ENCODE measurements at regions not wholly inside any gene's neighbourhood (a gene's known extent, or its start where the extent isn't known, plus 50 kb on each side); places are given as distances from the start of the nearest gene placed in this dataset.

DNA sequence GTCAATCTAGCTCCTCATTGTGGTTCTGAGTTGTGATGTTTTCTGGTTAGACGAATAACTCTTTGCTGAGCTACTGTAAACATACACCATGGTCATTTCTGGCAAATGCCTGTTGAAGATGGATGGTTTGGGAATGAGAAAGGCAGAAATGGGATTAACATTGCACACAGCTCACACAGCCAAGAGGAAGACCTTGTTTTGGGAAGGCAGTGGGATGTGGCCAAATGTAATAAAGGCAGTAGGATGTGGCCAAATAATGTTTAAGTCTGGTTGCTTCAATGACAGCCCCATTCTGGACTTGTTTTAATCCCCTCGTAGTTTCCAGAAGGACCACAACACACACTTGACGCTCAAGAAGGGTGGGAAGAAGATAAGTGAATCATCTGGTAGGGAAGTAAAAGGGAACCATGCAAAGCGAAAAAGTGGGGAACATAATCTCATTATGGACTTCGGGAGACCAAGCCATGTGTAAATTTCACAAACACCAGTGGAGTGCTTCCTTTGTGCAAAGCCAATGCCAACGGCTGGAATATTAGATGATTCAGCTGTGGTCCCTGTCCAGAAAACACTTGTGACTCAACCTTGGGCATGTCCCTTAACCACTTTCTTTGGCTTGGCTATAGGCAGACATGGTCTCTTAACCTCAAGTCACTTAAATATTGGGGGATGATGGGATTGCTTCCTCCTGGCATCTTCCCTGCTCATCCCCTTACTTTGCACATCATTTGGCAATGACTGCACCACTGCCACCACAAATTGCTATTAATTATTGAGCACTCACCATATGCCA lies 284.4 kb upstream of the CRY1 start:
- no peak for TF ChIP-seq EZH2 (IDR thresholded peaks at IDR 0.05; ENCODE audit: insufficient read depth, poor library complexity, severe bottlenecking)
- TF ChIP-seq EZH2phosphoT487 (IDR thresholded peaks at IDR 0.05; ENCODE audit: insufficient read depth, low read depth) = no peak

All from GM23248 (cell line).